Transverse colon (tissue), 4 donors: ENCODE measurements at regions not wholly inside any gene's neighbourhood (a gene's known extent, or its start where the extent isn't known, plus 50 kb on each side); places are given as distances from the start of the nearest gene placed in this dataset.

Source experiments
- DNase-seq: peaks from one replicate; pipeline ENCODE4 v3.0.0-alpha.2; 2019
- H3K27ac ChIP-seq, 4 donors: fragments of 200-600 bp; sonication (generic); 2 replicates each; pipeline ENCODE4 v1.5.1; 2016 to 2018; ENCODE audit warnings: inconsistent platforms in 4 of 4
- H3K27me3 ChIP-seq: fragments of 200-600 bp; sonication (generic); 2 replicates; pipeline ENCODE4 v1.5.1; 2017; ENCODE audit warnings: inconsistent platforms
- H3K36me3 ChIP-seq, 4 donors: fragments of 200-600 bp; sonication (generic); 2 replicates each; pipeline ENCODE4 v1.5.1; 2017 to 2019; ENCODE audit warnings: inconsistent platforms in 4 of 4
- H3K4me1 ChIP-seq, 4 donors: fragments of 200-600 bp; sonication (generic); 2 replicates each; pipeline ENCODE4 v1.5.1; 2017 to 2020; ENCODE audit warnings: inconsistent platforms in 4 of 4
- H3K4me3 ChIP-seq, 4 donors: fragments of 200-600 bp; sonication (generic); 1 replicate in 1 of 4; 2 replicates in 3 of 4; pipeline versions ENCODE4 v1.5.1 to v1.6.1; 2017 to 2019; ENCODE audit warnings: inconsistent platforms in 4 of 4
- H3K9me3 ChIP-seq, 2 donors: fragments of 200-600 bp; sonication (generic); 2 replicates each; pipeline ENCODE4 v1.5.1; 2017 to 2019; ENCODE audit warnings: inconsistent platforms in 2 of 2
- CTCF ChIP-seq, 5 experiments: fragments of 200-600 bp in 3 of 5; fragments of 450-650 bp in 2 of 5; sonication (generic) in 3 of 5; IDR thresholded peaks; 1 replicate in 2 of 5; 2 replicates in 3 of 5; pipeline ENCODE4 v1.5.1; 2016 to 2017; ENCODE audit warnings: antibody characterized with exemption in 5 of 5, inconsistent platforms in 3 of 5, mild to moderate bottlenecking in 2 of 5, moderate library complexity in 1 of 5
- EP300 ChIP-seq: sonication (generic); formaldehyde crosslinking; IDR thresholded peaks from one replicate; pipeline ENCODE4 v1.6.1; 2017; ENCODE audit warnings: antibody characterized with exemption, low read depth
- POLR2A ChIP-seq: fragments of 450-650 bp; IDR thresholded peaks from one replicate; pipeline ENCODE4 v1.6.1; 2016; ENCODE audit warnings: antibody characterized with exemption, mild to moderate bottlenecking, moderate library complexity
- POLR2AphosphoS5 ChIP-seq, 3 donors: sonication (generic); formaldehyde crosslinking; IDR thresholded peaks; one replicate each; pipeline ENCODE4 v1.6.1; 2016; ENCODE audit warnings: antibody characterized with exemption in 3 of 3
- WGBS, 2 donors: methylation state at CpG; one replicate each; pipeline ENCODE4 v1.1.5; 2018; ENCODE audit warnings: low coverage in 1 of 2; 5-methylcytosine and 5-hydroxymethylcytosine counted together
- in situ Hi-C, 4 donors: fragments of 200-750 bp; cut with MboI; loops; one replicate each; pipeline versions ENCODE4 v1.15.0 to v1.15.1; 2017; ENCODE audit warnings: low sequenced_read_pairs in 3 of 4, low pct_ligation_motif_present in 1 of 4, low pct_unique_long_range_greater_than_20kb in 1 of 4
- intact Hi-C: fragments of 100-400 bp; cut with DNase I; formaldehyde crosslinking; loops from one replicate; pipeline ENCODE4 v1.15.1; 2023; ENCODE audit warnings: low total_unique reads

DNA sequence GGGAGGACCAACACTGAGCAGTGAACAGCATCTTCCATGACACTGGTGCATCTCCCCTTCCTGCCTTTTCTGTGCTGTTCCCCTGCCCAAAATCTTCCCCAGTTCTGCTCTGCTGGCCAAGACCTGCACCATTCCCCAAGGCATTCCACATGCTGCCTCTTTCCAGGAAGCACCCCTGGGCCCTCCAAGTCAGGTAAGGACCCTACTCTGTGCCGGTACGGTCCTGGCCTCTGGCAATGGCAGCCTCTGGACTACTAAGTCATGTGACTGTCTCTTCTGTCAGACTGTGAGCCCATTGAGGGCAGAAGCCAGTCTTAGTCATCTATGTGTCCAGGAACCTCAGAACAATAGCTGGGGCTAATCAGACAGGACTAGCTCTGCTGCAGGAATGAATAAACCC, 282.0 kb downstream of the MYCN start:
- WGBS, 2 donors: 92% methylated on average over 2 of the region's 2 CpGs; no CpG with 5 or more reads in 1 of the 2 donors
- intact Hi-C loops: no loop called here

GRCh38 chr2:16221461-16222010, 281.2 kb downstream of the MYCN start:
- 71 to 78% methylated on average over 7 of the region's 7 CpGs for WGBS, 2 donors
- in situ Hi-C loops: no loop called here

More for the DNA sequence above, 282.0 kb downstream of the MYCN start:
- in situ Hi-C loops: no loop called here
- no peaks in the 10 kb centered on the region for H3K27me3 ChIP-seq
- TF ChIP-seq EP300 (no peak), POLR2A (no peak), CTCF (IDR thresholded peaks at IDR 0.05) (no peak), POLR2AphosphoS5 (IDR thresholded peaks at IDR 0.05) (no peak)
- no peaks in the 10 kb centered on the region for H3K9me3 ChIP-seq
- no peaks in the 10 kb centered on the region for H3K4me1 ChIP-seq
- DNase-seq: no peak
- no peak overlapping the region for H3K4me3 ChIP-seq
- no peak overlapping the region for H3K27ac ChIP-seq
- no peaks in the 10 kb centered on the region for H3K36me3 ChIP-seq

DNA sequence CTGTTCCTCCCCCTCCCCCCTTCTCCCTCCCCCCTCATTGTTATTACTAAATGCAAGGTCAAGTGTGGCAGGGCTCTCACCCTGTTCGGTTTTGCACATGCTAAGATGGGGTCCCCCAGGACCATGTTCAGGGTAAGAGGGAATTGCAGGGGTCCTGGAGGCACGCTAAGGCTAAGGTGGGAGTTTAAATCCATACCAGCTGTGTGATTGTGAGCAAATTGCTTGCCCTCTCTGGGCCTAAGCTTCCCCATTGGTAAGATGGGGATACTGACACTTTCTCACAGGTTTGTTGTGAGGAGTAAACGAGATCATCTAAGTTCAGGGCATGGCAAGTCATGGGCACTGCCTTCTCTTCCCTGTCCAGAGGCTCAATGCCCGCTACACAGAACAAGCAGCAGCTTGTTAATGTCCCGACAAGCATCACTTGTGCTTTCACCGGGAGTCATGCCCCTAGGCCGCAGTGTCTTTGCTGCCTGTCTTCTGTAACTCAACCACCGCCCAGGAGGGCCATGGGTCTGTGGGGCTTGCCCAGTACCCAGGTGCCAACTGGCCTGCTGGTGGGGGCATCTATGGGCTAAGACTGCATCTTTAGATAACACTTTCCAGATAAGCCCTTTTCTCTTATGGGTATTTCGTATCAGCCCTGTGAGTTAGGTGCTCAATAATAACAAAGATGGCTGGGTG, 279.1 kb downstream of the MYCN start:
- 86% methylated on average over 9 of the region's 9 CpGs; no CpG with 5 or more reads in 1 of the 2 donors for WGBS, 2 donors
- H3K36me3 ChIP-seq: no peaks in the 10 kb centered on the region
- in situ Hi-C loops (no loop called here), intact Hi-C loops (no loop called here)
- no peak overlapping the region for H3K27ac ChIP-seq
- TF ChIP-seq CTCF (IDR thresholded peaks at IDR 0.05) (no peak), EP300 (no peak), POLR2AphosphoS5 (IDR thresholded peaks at IDR 0.05) (no peak), POLR2A (no peak)
- no peak overlapping the region for H3K4me3 ChIP-seq
- H3K27me3 ChIP-seq: no peaks in the 10 kb centered on the region
- H3K9me3 ChIP-seq: no peaks in the 10 kb centered on the region
- no peaks in the 10 kb centered on the region for H3K4me1 ChIP-seq
- no peak for DNase-seq

More at GRCh38 chr2:16221461-16222010, 281.2 kb downstream of the MYCN start:
- Histone ChIP-seq H3K4me1 (no peaks in the 10 kb centered on the region), H3K4me3 (no peak overlapping the region), H3K36me3 (no peaks in the 10 kb centered on the region), H3K27me3 (no peaks in the 10 kb centered on the region), H3K27ac (no peak overlapping the region), H3K9me3 (no peaks in the 10 kb centered on the region)
- no peak for TF ChIP-seq POLR2A
- TF ChIP-seq EP300: no peak
- intact Hi-C loops: no loop called here
- DNase-seq: no peak

GRCh38 chr2:16218625-16219024, 278.3 kb downstream of the MYCN start:
- no peaks in the 10 kb centered on the region for H3K27me3 ChIP-seq
- H3K4me3 ChIP-seq: no peak overlapping the region
- no peaks in the 10 kb centered on the region for H3K36me3 ChIP-seq
- no peaks in the 10 kb centered on the region for H3K4me1 ChIP-seq
- intact Hi-C loops (no loop called here), in situ Hi-C loops (no loop called here)
- H3K9me3 ChIP-seq: no peaks in the 10 kb centered on the region
- 15 to 20% methylated on average over 1 to 3 of the region's 3 CpGs for WGBS, 2 donors
- peak; percentile 60 for DNase-seq
- TF ChIP-seq EP300 (no peak), POLR2AphosphoS5 (IDR thresholded peaks at IDR 0.05) (no peak), POLR2A (no peak), CTCF (IDR thresholded peaks at IDR 0.05) (peak; percentile 33 to 56 (median 47))
- no peak overlapping the region for H3K27ac ChIP-seq
